Neural crest cell (in vitro differentiated cells): ENCODE measurements at regions not wholly inside any gene's neighbourhood (a gene's known extent, or its start where the extent isn't known, plus 50 kb on each side); places are given as distances from the start of the nearest gene placed in this dataset.

Experiments used
- DNase-seq: peaks from one replicate; pipeline ENCODE4 v3.0.0; 2021; ENCODE audit warnings: low read depth, mixed read lengths, low spot score
- H3K27ac Mint-ChIP-seq: one replicate; pipeline ENCODE4 v1.8.0; 2021; ENCODE audit warnings: mild to moderate bottlenecking, mixed read lengths; ENCODE audit not compliant: unreplicated experiment
- H3K27me3 Mint-ChIP-seq: 2 replicates; pipeline ENCODE4 v1.8.0; 2021; ENCODE audit warnings: low read depth, mild to moderate bottlenecking, mixed read lengths
- H3K36me3 Mint-ChIP-seq: 2 replicates; pipeline ENCODE4 v1.8.0; 2021; ENCODE audit warnings: low read depth, mild to moderate bottlenecking, mixed read lengths
- H3K4me1 Mint-ChIP-seq: 2 replicates; pipeline ENCODE4 v1.8.0; 2021; ENCODE audit warnings: mixed read lengths
- H3K4me3 Mint-ChIP-seq: one replicate; pipeline ENCODE4 v1.8.0; 2021; ENCODE audit warnings: mild to moderate bottlenecking, mixed read lengths
- H3K9me3 Mint-ChIP-seq: 2 replicates; pipeline ENCODE4 v1.8.0; 2021; ENCODE audit warnings: mixed read lengths
- CTCF ChIP-seq: fragments of 200-600 bp; sonication (generic); conservative IDR thresholded peaks from 2 replicates; pipeline ENCODE4 v1.5.0; 2021; ENCODE audit warnings: antibody characterized with exemption, mild to moderate bottlenecking

- peaks cover 13% of the 10 kb centered on the region for H3K4me1 Mint-ChIP-seq
- no peaks in the 10 kb centered on the region for H3K27me3 Mint-ChIP-seq
- no peak overlapping the region for H3K4me3 Mint-ChIP-seq
- H3K36me3 Mint-ChIP-seq, result no peaks in the 10 kb centered on the region
- DNase-seq, result no peak
- no peaks in the 10 kb centered on the region for H3K9me3 Mint-ChIP-seq
- TF ChIP-seq CTCF, result no peak
- H3K27ac Mint-ChIP-seq, result no peak overlapping the region
These were observed 354.0 kb downstream of the HS3ST1 start for GRCh38 chr4:11074581-11075241.

GRCh38 chr4:11073621-11074051 lies 355.1 kb downstream of the HS3ST1 start:
- Mint-ChIP-seq H3K4me1 (peaks cover 17% of the 10 kb centered on the region), H3K27me3 (no peaks in the 10 kb centered on the region), H3K9me3 (no peaks in the 10 kb centered on the region), H3K27ac (no peak overlapping the region), H3K4me3 (no peak overlapping the region), H3K36me3 (no peaks in the 10 kb centered on the region)
- no peak for TF ChIP-seq CTCF
- DNase-seq, result no peak

GRCh38 chr4:11072999-11073398 lies 355.7 kb downstream of the HS3ST1 start:
- Mint-ChIP-seq H3K27ac (no peak overlapping the region), H3K27me3 (no peaks in the 10 kb centered on the region), H3K9me3 (no peaks in the 10 kb centered on the region), H3K4me1 (peaks cover 19% of the 10 kb centered on the region), H3K36me3 (no peaks in the 10 kb centered on the region), H3K4me3 (no peak overlapping the region)
- DNase-seq, result no peak
- no peak for TF ChIP-seq CTCF

GRCh38 chr4:11072463-11072862 lies 356.2 kb downstream of the HS3ST1 start:
- H3K27me3 Mint-ChIP-seq, result no peaks in the 10 kb centered on the region
- H3K36me3 Mint-ChIP-seq, result no peaks in the 10 kb centered on the region
- H3K4me1 Mint-ChIP-seq, result peaks cover 20% of the 10 kb centered on the region
- TF ChIP-seq CTCF, result no peak
- H3K4me3 Mint-ChIP-seq, result no peak overlapping the region
- no peak for DNase-seq
- H3K27ac Mint-ChIP-seq, result no peak overlapping the region
- no peaks in the 10 kb centered on the region for H3K9me3 Mint-ChIP-seq

GRCh38 chr4:11070813-11071212 lies 357.9 kb downstream of the HS3ST1 start:
- H3K27ac Mint-ChIP-seq, result no peak overlapping the region
- no peak for TF ChIP-seq CTCF
- H3K27me3 Mint-ChIP-seq, result no peaks in the 10 kb centered on the region
- no peaks in the 10 kb centered on the region for H3K9me3 Mint-ChIP-seq
- no peak for DNase-seq
- H3K4me1 Mint-ChIP-seq, result peaks cover 30% of the 10 kb centered on the region
- H3K4me3 Mint-ChIP-seq, result no peak overlapping the region
- peaks cover 3% of the 10 kb centered on the region for H3K36me3 Mint-ChIP-seq
